ENCODE measurements at regions not wholly inside any gene's neighbourhood (a gene's known extent, or its start where the extent isn't known, plus 50 kb on each side); places are given as distances from the start of the nearest gene placed in this dataset.

DNA sequence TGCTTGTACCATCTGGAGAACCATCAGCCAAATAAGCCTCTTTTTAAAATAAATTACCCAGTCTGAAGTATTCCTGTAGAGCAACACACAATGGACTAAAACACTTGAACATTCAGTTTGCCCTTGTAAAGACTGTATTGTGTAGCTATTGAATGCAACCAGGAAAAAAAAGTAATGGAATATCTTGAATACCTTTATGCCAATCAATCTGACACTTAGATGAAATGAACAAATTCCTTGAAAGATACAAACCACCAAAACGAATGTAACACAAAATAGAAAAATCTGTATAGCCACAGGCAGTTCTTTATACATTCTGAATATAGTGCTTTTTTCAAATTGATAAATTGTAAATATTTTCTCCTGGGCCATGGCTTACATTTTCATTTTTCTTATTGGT is 63.3 kb upstream of the KCNJ16 start:
- ChIA-PET POLR2A (no interaction called here), CTCF (ENCODE audit: low intra/inter-chr PET ratio, low total read pairs) (no interaction called here)
- no TSS peak for BruUV-seq (replicated peaks)
- Histone ChIP-seq H3K79me2 (ENCODE audit: insufficient read depth, low read length) (no peaks in the 10 kb centered on the region), H3K9ac (ENCODE audit: insufficient read depth, low read depth, low read length) (no peak overlapping the region), H3K4me2 (ENCODE audit: low read depth, low read length) (no peak overlapping the region), H2AFZ (ENCODE audit: low read length) (no peak overlapping the region), H4K20me1 (ENCODE audit: insufficient read depth, low read length) (no peaks in the 10 kb centered on the region), H3K27me3 (ENCODE audit: control insufficient read depth in 1 of 2, insufficient read depth in 2 of 2, low read length in 2 of 2) (no peaks in the 10 kb centered on the region), H3K36me3 (replicated peaks in 1 of 2; ENCODE audit: control insufficient read depth in 1 of 2, insufficient read depth in 2 of 2, low read length in 2 of 2) (no peaks in the 10 kb centered on the region), H3K4me1 (ENCODE audit: insufficient read depth, low read length) (no peaks in the 10 kb centered on the region), H3K27ac (ENCODE audit: extremely low read length, insufficient read depth, low read length) (no peak overlapping the region), H3K9me3 (ENCODE audit: low read length) (peaks cover 82% of the 10 kb centered on the region), H3K4me3 (replicated peaks in 1 of 3; ENCODE audit: insufficient read depth in 1 of 3, low read depth in 2 of 3, low read length in 3 of 3) (no peak overlapping the region)
- intact Hi-C loops (cut with micrococcal nuclease; ENCODE audit: unreplicated experiment): no loop called here
- no peak for FAIRE-seq
- TF ChIP-seq ZFAT (CRISPR knock-in tag; conservative IDR thresholded peaks at IDR 0.05) (no peak), RARG (CRISPR knock-in tag; IDR thresholded peaks at IDR 0.05; ENCODE audit: low read depth) (no peak), SNAPC2 (CRISPR knock-in tag; IDR thresholded peaks at IDR 0.05) (no peak), AGO2 (optimal IDR thresholded peaks at IDR 0.05; ENCODE audit: low read depth, low read length) (no peak), GPN1 (CRISPR knock-in tag; IDR thresholded peaks at IDR 0.05; ENCODE audit: borderline replicate concordance) (no peak), FOXJ3 (CRISPR knock-in tag; IDR thresholded peaks at IDR 0.05; ENCODE audit: borderline replicate concordance) (no peak), PHF20 (CRISPR knock-in tag; IDR thresholded peaks at IDR 0.05) (no peak), JARID2 (CRISPR knock-in tag; IDR thresholded peaks at IDR 0.05; ENCODE audit: insufficient replicate concordance) (no peak), DRAP1 (CRISPR knock-in tag; IDR thresholded peaks at IDR 0.05) (no peak), ZSCAN9 (CRISPR knock-in tag; IDR thresholded peaks at IDR 0.05; ENCODE audit: borderline replicate concordance) (no peak), E2F5 (CRISPR knock-in tag; conservative IDR thresholded peaks at IDR 0.05) (no peak), ZSCAN21 (CRISPR knock-in tag; IDR thresholded peaks at IDR 0.05; ENCODE audit: borderline replicate concordance) (no peak), ZFY (CRISPR knock-in tag; IDR thresholded peaks at IDR 0.05) (no peak), SMAD3 (CRISPR knock-in tag; IDR thresholded peaks at IDR 0.05) (no peak), FOXA3 (CRISPR knock-in tag; IDR thresholded peaks at IDR 0.05) (no peak), ZBTB44 (CRISPR knock-in tag; IDR thresholded peaks at IDR 0.05) (no peak), ZNF75D (CRISPR knock-in tag; IDR thresholded peaks at IDR 0.05; ENCODE audit: borderline replicate concordance) (no peak)
- TF ChIP-seq, protein P1, sequence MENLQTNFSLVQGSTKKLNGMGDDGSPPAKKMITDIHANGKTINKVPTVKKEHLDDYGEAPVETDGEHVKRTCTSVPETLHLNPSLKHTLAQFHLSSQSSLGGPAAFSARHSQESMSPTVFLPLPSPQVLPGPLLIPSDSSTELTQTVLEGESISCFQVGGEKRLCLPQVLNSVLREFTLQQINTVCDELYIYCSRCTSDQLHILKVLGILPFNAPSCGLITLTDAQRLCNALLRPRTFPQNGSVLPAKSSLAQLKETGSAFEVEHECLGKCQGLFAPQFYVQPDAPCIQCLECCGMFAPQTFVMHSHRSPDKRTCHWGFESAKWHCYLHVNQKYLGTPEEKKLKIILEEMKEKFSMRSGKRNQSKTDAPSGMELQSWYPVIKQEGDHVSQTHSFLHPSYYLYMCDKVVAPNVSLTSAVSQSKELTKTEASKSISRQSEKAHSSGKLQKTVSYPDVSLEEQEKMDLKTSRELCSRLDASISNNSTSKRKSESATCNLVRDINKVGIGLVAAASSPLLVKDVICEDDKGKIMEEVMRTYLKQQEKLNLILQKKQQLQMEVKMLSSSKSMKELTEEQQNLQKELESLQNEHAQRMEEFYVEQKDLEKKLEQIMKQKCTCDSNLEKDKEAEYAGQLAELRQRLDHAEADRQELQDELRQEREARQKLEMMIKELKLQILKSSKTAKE (CRISPR knock-in tag; IDR thresholded peaks at IDR 0.05; ENCODE audit: borderline replicate concordance): no peak
- no peak for DNase-seq (ENCODE audit: low spot score)
- in situ Hi-C loops (cut with HindIII; ENCODE audit: extremely low pct_ligation_motif_present, low pct_unique_long_range_greater_than_20kb): no loop called here
- WGBS (ENCODE audit: low lambda C conversion rate): 0% methylated on average over 1 of the region's 1 CpG
- ATAC-seq: no peak

Measured in HepG2 (cell line).